Brain microvascular endothelial cell (primary cell): ENCODE measurements at regions not wholly inside any gene's neighbourhood (a gene's known extent, or its start where the extent isn't known, plus 50 kb on each side); places are given as distances from the start of the nearest gene placed in this dataset.

ENCODE experiments used
- DNase-seq: peaks from one replicate; pipeline ENCODE4 v3.0.0-alpha.2; 2020
- H3K27ac ChIP-seq: fragments of 250-450 bp; sonication (Bioruptor Pico); 2 replicates; pipeline ENCODE4 v1.5.1; 2020; ENCODE audit warnings: mild to moderate bottlenecking, moderate library complexity
- H3K27me3 ChIP-seq: fragments of 250-450 bp; sonication (Bioruptor Pico); replicated peaks from 2 replicates; pipeline ENCODE4 v1.5.1; 2020; ENCODE audit warnings: mild to moderate bottlenecking
- H3K36me3 ChIP-seq: fragments of 250-450 bp; sonication (Bioruptor Pico); replicated peaks from 2 replicates; pipeline ENCODE4 v1.5.1; 2020; ENCODE audit warnings: mild to moderate bottlenecking
- H3K4me3 ChIP-seq: 2 replicates; pipeline ENCODE4 v1.5.1; 2011; ENCODE audit warnings: low read depth, mild to moderate bottlenecking, control low read depth, low read length, moderate library complexity
- CTCF ChIP-seq: IDR thresholded peaks from 2 replicates; pipeline ENCODE4 v1.5.1; 2011; ENCODE audit warnings: low read depth, mild to moderate bottlenecking, moderate library complexity, low read length, control low read depth, inconsistent platforms; ENCODE audit errors: missing control alignments
- in situ Hi-C: cut with HindIII; loops from 2 replicates; pipeline ENCODE4 v1.10.0; 2017; ENCODE audit warnings: low sequenced_read_pairs, low pct_ligation_motif_present

- DNase-seq = no peak
- TF ChIP-seq CTCF = no peak
- H3K27ac ChIP-seq = no peak overlapping the region
- no peaks in the 10 kb centered on the region for H3K27me3 ChIP-seq
- H3K4me3 ChIP-seq = no peak overlapping the region
- in situ Hi-C loops = no loop called here
- H3K36me3 ChIP-seq = no peaks in the 10 kb centered on the region
Observed at GRCh38 chr18:49662506-49662905, 100.6 kb downstream of the LIPG start.

GRCh38 chr18:49658823-49659404 lies 97.1 kb downstream of the LIPG start:
- no peaks in the 10 kb centered on the region for H3K27me3 ChIP-seq
- no peaks in the 10 kb centered on the region for H3K36me3 ChIP-seq
- in situ Hi-C loops = no loop called here
- no peak for TF ChIP-seq CTCF
- no peak for DNase-seq
- no peak overlapping the region for H3K27ac ChIP-seq
- no peak overlapping the region for H3K4me3 ChIP-seq

- Histone ChIP-seq H3K27ac (peak overlapping the region; percentile 43), H3K27me3 (no peaks in the 10 kb centered on the region), H3K4me3 (no peak overlapping the region), H3K36me3 (no peaks in the 10 kb centered on the region)
- in situ Hi-C loops = no loop called here
- no peak for TF ChIP-seq CTCF
- peak; percentile 91 for DNase-seq
Observed at GRCh38 chr18:49656073-49656692, 94.3 kb downstream of the LIPG start.

GRCh38 chr18:49655266-49656072 lies 93.6 kb downstream of the LIPG start:
- Histone ChIP-seq H3K27ac (peak overlapping the region; percentile 43), H3K27me3 (no peaks in the 10 kb centered on the region), H3K36me3 (no peaks in the 10 kb centered on the region), H3K4me3 (no peak overlapping the region)
- TF ChIP-seq CTCF = no peak
- no peak for DNase-seq
- in situ Hi-C loops = no loop called here

GRCh38 chr18:49654347-49654746 lies 92.5 kb downstream of the LIPG start:
- Histone ChIP-seq H3K27ac (no peak overlapping the region), H3K36me3 (no peaks in the 10 kb centered on the region), H3K4me3 (no peak overlapping the region), H3K27me3 (no peaks in the 10 kb centered on the region)
- in situ Hi-C loops = no loop called here
- no peak for DNase-seq
- TF ChIP-seq CTCF = no peak
